ENCODE measurements at regions not wholly inside any gene's neighbourhood (a gene's known extent, or its start where the extent isn't known, plus 50 kb on each side); places are given as distances from the start of the nearest gene placed in this dataset.
"Not testable (repeated sequence)": the region's sequence is repeated elsewhere in the genome, so short reads cannot be mapped to it uniquely, and the experiment has no call there.

GRCh38 chr3:18531662-18532061 lies 106.5 kb upstream of the SATB1 start:
- DNase-seq: no peak

GRCh38 chr3:18529631-18530030 lies 104.5 kb upstream of the SATB1 start:
- no peak for DNase-seq

GRCh38 chr3:18527691-18528090 lies 102.6 kb upstream of the SATB1 start:
- DNase-seq: no peak

- DNase-seq: no peak
These were observed 101.5 kb upstream of the SATB1 start for GRCh38 chr3:18526667-18527066.

GRCh38 chr3:18516170-18516569 lies 91.0 kb upstream of the SATB1 start:
- DNase-seq: not testable (repeated sequence)

GRCh38 chr3:18513091-18513490 lies 88.0 kb upstream of the SATB1 start:
- no peak for DNase-seq

- DNase-seq: no peak
These were observed 86.9 kb upstream of the SATB1 start for GRCh38 chr3:18512007-18512406.

GRCh38 chr3:18510947-18511346 lies 85.8 kb upstream of the SATB1 start:
- no peak for DNase-seq

- DNase-seq: no peak
These were observed 82.2 kb upstream of the SATB1 start for GRCh38 chr3:18507333-18507732.

GRCh38 chr3:18505056-18505455 lies 79.9 kb upstream of the SATB1 start:
- DNase-seq: no peak

GRCh38 chr3:18501679-18502343 lies 76.7 kb upstream of the SATB1 start:
- no peak for DNase-seq

- DNase-seq: no peak
These were observed 75.2 kb upstream of the SATB1 start for GRCh38 chr3:18500322-18500721.

- DNase-seq: no peak
These were observed 74.2 kb upstream of the SATB1 start for GRCh38 chr3:18499301-18499700.

- no peak for DNase-seq
These were observed 69.1 kb upstream of the SATB1 start for GRCh38 chr3:18494251-18494650.

- DNase-seq: no peak
These were observed 64.8 kb upstream of the SATB1 start for GRCh38 chr3:18489939-18490338.

GRCh38 chr3:18483226-18483625 lies 58.1 kb upstream of the SATB1 start:
- DNase-seq: no peak

GRCh38 chr3:18481946-18482548 lies 56.9 kb upstream of the SATB1 start:
- DNase-seq: no peak

- DNase-seq: no peak
These were observed 52.5 kb upstream of the SATB1 start for GRCh38 chr3:18477620-18478019.
